Kidney (tissue), 13 donors: ENCODE measurements at regions not wholly inside any gene's neighbourhood (a gene's known extent, or its start where the extent isn't known, plus 50 kb on each side); places are given as distances from the start of the nearest gene placed in this dataset.

ENCODE experiments used
- DNase-seq, 5 donors: peaks; one replicate each; pipeline ENCODE4 v3.0.0-alpha.2; 2013 to 2020
- FAIRE-seq: peaks from 2 replicates; lab custom pipeline; 2012; peaks lifted over from hg19 to GRCh38; lab: Jason Lieb, UNC
- H3K27ac ChIP-seq, 2 donors: one replicate each; pipeline ENCODE4 v1.7.0; 2013; ENCODE audit warnings: low read depth in 2 of 2, low read length in 2 of 2, inconsistent platforms in 1 of 2
- H3K27me3 ChIP-seq: one replicate; pipeline ENCODE4 v1.7.1; 2013; ENCODE audit warnings: low read length, inconsistent platforms; ENCODE audit not compliant: control insufficient read depth, insufficient read depth
- H3K36me3 ChIP-seq, 3 donors: one replicate each; pipeline versions ENCODE4 v1.7.0 to v1.7.1; 2013; ENCODE audit warnings: low read length in 3 of 3, control low read depth in 1 of 3, inconsistent platforms in 1 of 3; ENCODE audit not compliant: insufficient read depth in 3 of 3, control insufficient read depth in 2 of 3
- H3K4me1 ChIP-seq, 3 donors: one replicate each; pipeline versions ENCODE4 v1.7.0 to v1.7.1; 2013; ENCODE audit warnings: low read length in 3 of 3, inconsistent platforms in 1 of 3, low read depth in 1 of 3; ENCODE audit not compliant: control insufficient read depth in 2 of 3, insufficient read depth in 2 of 3
- H3K4me3 ChIP-seq, 3 donors: one replicate each; pipeline versions ENCODE4 v1.7.0 to v1.8.1; 2013; ENCODE audit warnings: low read length in 3 of 3, control low read depth in 1 of 3, inconsistent platforms in 1 of 3
- H3K9ac ChIP-seq, 3 donors: one replicate each; pipeline versions ENCODE4 v1.7.0 to v1.7.1; 2013; ENCODE audit warnings: low read length in 3 of 3, control low read depth in 1 of 3, inconsistent platforms in 1 of 3
- H3K9me3 ChIP-seq, 3 donors: one replicate each; pipeline versions ENCODE4 v1.7.0 to v1.7.1; 2013; ENCODE audit warnings: low read length in 3 of 3, control low read depth in 1 of 3, inconsistent platforms in 1 of 3; ENCODE audit not compliant: control insufficient read depth in 2 of 3, insufficient read depth in 1 of 3
- CTCF ChIP-seq: IDR thresholded peaks from 3 replicates; pipeline ENCODE4 v1.5.1; 2012; ENCODE audit warnings: mild to moderate bottlenecking, moderate library complexity, borderline replicate concordance; ENCODE audit not compliant: insufficient read depth; ENCODE audit errors: extremely low read depth
- intact Hi-C: fragments of 100-400 bp; cut with DNase I; formaldehyde crosslinking; loops from one replicate; pipeline ENCODE4 v1.11.1; 2022
- donor health status: control.
- donor health status: control.
- donor health status: control.
- donor health status: control.
- donor health status: control.
- donor health status: DM: yes; HTN: yes; CAD: no.
- donor health status: Normal renal cell carcinoma (clear cell type).

- H3K27ac ChIP-seq: no peak overlapping the region
- no peak overlapping the region for H3K4me3 ChIP-seq
- DNase-seq (no peak), FAIRE-seq (no peak)
- no peaks in the 10 kb centered on the region for H3K36me3 ChIP-seq
- peaks cover 0 to 7% (median 0%) of the 10 kb centered on the region in 3 donors for H3K9me3 ChIP-seq
- no peak overlapping the region for H3K9ac ChIP-seq
- intact Hi-C loops: no loop called here
- no peaks in the 10 kb centered on the region for H3K27me3 ChIP-seq
- H3K4me1 ChIP-seq: no peaks in the 10 kb centered on the region
- no peak for TF ChIP-seq CTCF
Measured at GRCh38 chr17:54021418-54021817, 198.7 kb downstream of the KIF2B start.

- Histone ChIP-seq H3K4me1 (no peaks in the 10 kb centered on the region), H3K9me3 (no peaks in the 10 kb centered on the region), H3K27ac (no peak overlapping the region), H3K9ac (no peak overlapping the region), H3K36me3 (no peaks in the 10 kb centered on the region), H3K27me3 (no peaks in the 10 kb centered on the region), H3K4me3 (no peak overlapping the region)
- no peak for TF ChIP-seq CTCF
- DNase-seq (peak in 2 of 5 donors; percentile 1 to 5), FAIRE-seq (no peak)
- intact Hi-C loops: no loop called here
Measured at GRCh38 chr17:54028986-54029580, 206.4 kb downstream of the KIF2B start.

- Histone ChIP-seq H3K27ac (no peak overlapping the region), H3K27me3 (no peaks in the 10 kb centered on the region), H3K36me3 (no peaks in the 10 kb centered on the region), H3K4me3 (no peak overlapping the region), H3K4me1 (no peaks in the 10 kb centered on the region), H3K9ac (no peak overlapping the region), H3K9me3 (no peaks in the 10 kb centered on the region)
- intact Hi-C loops: no loop called here
- no peak for DNase-seq
- no peak for TF ChIP-seq CTCF
- no peak for FAIRE-seq
Measured at GRCh38 chr17:54029986-54030385, 207.3 kb downstream of the KIF2B start.

GRCh38 chr17:54046570-54046969, 223.8 kb downstream of the KIF2B start:
- Histone ChIP-seq H3K27me3 (no peaks in the 10 kb centered on the region), H3K9me3 (peaks cover 0 to 9% (median 0%) of the 10 kb centered on the region in 3 donors), H3K27ac (no peak overlapping the region), H3K4me1 (no peaks in the 10 kb centered on the region), H3K9ac (no peak overlapping the region), H3K4me3 (no peak overlapping the region), H3K36me3 (no peaks in the 10 kb centered on the region)
- intact Hi-C loops: no loop called here
- TF ChIP-seq CTCF: no peak
- DNase-seq (no peak), FAIRE-seq (no peak)
